ENCODE measurements at regions not wholly inside any gene's neighbourhood (a gene's known extent, or its start where the extent isn't known, plus 50 kb on each side); places are given as distances from the start of the nearest gene placed in this dataset.

DNA sequence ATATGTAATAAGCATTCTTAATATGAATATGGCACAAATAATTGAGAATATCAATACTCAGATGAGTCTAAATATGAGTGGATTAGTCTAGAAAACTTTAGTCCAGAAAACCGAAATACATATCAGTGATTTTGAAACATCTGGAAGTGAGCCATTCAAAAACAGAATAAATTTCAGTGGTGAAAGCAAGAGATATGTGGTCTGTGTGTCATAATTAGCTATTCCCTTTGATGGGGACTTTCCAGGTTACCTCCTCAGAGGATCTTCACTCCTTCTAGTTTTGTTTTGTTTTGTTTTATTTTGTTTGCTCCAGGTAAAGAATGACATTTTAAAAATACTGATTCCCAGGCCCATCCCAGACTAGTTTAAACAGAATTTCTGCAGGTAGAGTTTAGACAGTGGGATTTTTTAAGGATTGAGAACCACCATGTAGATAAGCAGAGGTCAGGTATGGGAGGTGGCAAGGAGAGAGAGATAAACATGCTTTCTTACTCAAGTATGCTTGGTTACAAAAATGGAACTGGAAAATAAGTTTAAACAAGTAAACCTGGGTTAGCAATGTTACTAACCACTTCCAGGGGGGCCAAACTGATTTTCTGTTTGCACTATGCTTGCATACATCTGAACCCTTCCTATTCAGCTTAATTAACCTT, 70.7 kb downstream of the NABP1 start:
- no peak for TF ChIP-seq MAX (CRISPR knock-in tag; IDR thresholded peaks at IDR 0.05)
- no peak for TF ChIP-seq CTCF (IDR thresholded peaks at IDR 0.05)
- no peak for TF ChIP-seq SMAD3 (CRISPR knock-in tag; IDR thresholded peaks at IDR 0.05; ENCODE audit: borderline replicate concordance)
- TF ChIP-seq ZNF671 (CRISPR knock-in tag; IDR thresholded peaks at IDR 0.05), result no peak
- TF ChIP-seq NFYB (CRISPR knock-in tag; conservative IDR thresholded peaks at IDR 0.05; ENCODE audit: low read depth), result no peak
